ENCODE measurements at regions not wholly inside any gene's neighbourhood (a gene's known extent, or its start where the extent isn't known, plus 50 kb on each side); places are given as distances from the start of the nearest gene placed in this dataset.

DNA sequence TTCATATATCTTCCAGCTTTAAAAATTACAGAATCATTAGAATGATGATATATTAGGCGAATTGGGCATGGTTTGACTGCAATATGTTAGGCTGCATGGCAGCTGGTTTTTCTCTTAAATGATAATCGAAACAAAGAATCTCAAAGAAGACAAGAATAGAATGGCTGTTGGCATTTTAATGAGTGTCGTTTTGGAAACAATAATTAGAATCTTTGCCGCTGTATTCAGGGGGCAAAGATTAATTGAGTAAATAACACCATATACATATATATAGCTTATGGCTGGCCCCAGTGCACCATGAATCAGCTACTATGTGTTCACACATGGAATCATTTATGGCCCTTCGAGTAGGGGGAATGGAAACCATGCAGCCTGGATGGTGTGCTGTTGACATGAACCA is 216.2 kb downstream of the RNF144B start:
- no peak for DNase-seq (ENCODE audit: low read depth in 1 of 2, low spot score in 2 of 2)
- H2BK20ac ChIP-seq (ENCODE audit: low read length), result no peak overlapping the region
- no peak overlapping the region for H3K9ac ChIP-seq (replicated peaks in 1 of 4; ENCODE audit: extremely low read depth in 1 of 4, low read depth in 3 of 4, low read length in 3 of 4)
- CTCF ChIA-PET (ENCODE audit: partially characterized antibody), result no interaction called here
- POLR2A ChIA-PET (ENCODE audit: partially characterized antibody), result no interaction called here
- H4K20me1 ChIP-seq (replicated peaks in 1 of 2; ENCODE audit: control insufficient read depth in 1 of 2, insufficient read depth in 2 of 2, low read length in 2 of 2), result no peaks in the 10 kb centered on the region
- H3K4me2 ChIP-seq (ENCODE audit: insufficient read depth in 1 of 2, low read depth in 2 of 2, low read length in 2 of 2), result no peak overlapping the region
- FAIRE-seq, result no peak
- no peak overlapping the region for H2BK5ac ChIP-seq (ENCODE audit: low read depth, low read length)
- H3K14ac ChIP-seq (ENCODE audit: insufficient read length), result no peak overlapping the region
- no peak overlapping the region for H4K5ac ChIP-seq (ENCODE audit: insufficient read length, low read depth, low read length)
- H3K79me1 ChIP-seq (ENCODE audit: low read depth, low read length), result no peaks in the 10 kb centered on the region
- no peak overlapping the region for H2BK15ac ChIP-seq (ENCODE audit: low read length)
- 91% methylated on average over 5 of the region's 5 CpGs; no CpG with 5 or more reads in 1 of the 2 experiments for WGBS, 2 experiments (ENCODE audit: extremely low coverage in 1 of 2, insufficient coverage in 1 of 2, insufficient read length in 1 of 2, insufficient replicate concordance in 2 of 2, low coverage in 1 of 2, low lambda C conversion rate in 2 of 2, missing lambda C conversion rate in 1 of 2)
- no peak overlapping the region for H3K18ac ChIP-seq (ENCODE audit: extremely low read depth, low read length)
- TF ChIP-seq MAFK (IDR thresholded peaks at IDR 0.05; ENCODE audit: low read depth, low read length) (no peak), SP4 (IDR thresholded peaks at IDR 0.05; ENCODE audit: low read length) (no peak), HDAC6 (IDR thresholded peaks at IDR 0.05; ENCODE audit: low read depth, low read length) (no peak), YY1 (IDR thresholded peaks at IDR 0.05; ENCODE audit: low read depth, low read length) (no peak), EGR1 (IDR thresholded peaks at IDR 0.05; ENCODE audit: borderline replicate concordance, low read depth, low read length) (no peak), BACH1 (IDR thresholded peaks at IDR 0.05; ENCODE audit: low read length) (no peak), SP2 (IDR thresholded peaks at IDR 0.05; ENCODE audit: low read length) (no peak), RXRA (IDR thresholded peaks at IDR 0.05; ENCODE audit: insufficient read depth, low read depth, low read length) (no peak), RAD21 (IDR thresholded peaks at IDR 0.05 in 1 of 2, conservative IDR thresholded peaks at IDR 0.05 in 1 of 2; ENCODE audit: low read depth in 2 of 2, low read length in 2 of 2) (no peak), TCF12 (IDR thresholded peaks at IDR 0.05; ENCODE audit: low read depth, low read length) (no peak), JUN (IDR thresholded peaks at IDR 0.05; ENCODE audit: low read depth, low read length) (no peak), RBBP5 (IDR thresholded peaks at IDR 0.05; ENCODE audit: borderline replicate concordance, low read depth, low read length) (no peak), BRCA1 (IDR thresholded peaks at IDR 0.05; ENCODE audit: low read depth, low read length) (no peak), SUZ12 (IDR thresholded peaks at IDR 0.05; ENCODE audit: low read length) (no peak)
- no peak overlapping the region for H3K27ac ChIP-seq (ENCODE audit: low read depth, low read length)
- no peaks in the 10 kb centered on the region for H3K79me2 ChIP-seq (ENCODE audit: control insufficient read depth in 1 of 2, insufficient read depth in 2 of 2, low read length in 2 of 2)
- no peaks in the 10 kb centered on the region for H3K4me1 ChIP-seq (replicated peaks in 1 of 4; ENCODE audit: control insufficient read depth in 3 of 4, insufficient read depth in 4 of 4, low read length in 3 of 4)
- no peaks in the 10 kb centered on the region for H3K9me3 ChIP-seq (ENCODE audit: insufficient read depth in 2 of 2, low read depth in 1 of 2, low read length in 1 of 2)
- H3K4ac ChIP-seq (replicated peaks; ENCODE audit: insufficient read length, low read depth, low read length), result no peak overlapping the region
- H3K23me2 ChIP-seq (ENCODE audit: low read depth, low read length), result no peaks in the 10 kb centered on the region
- H4K8ac ChIP-seq (ENCODE audit: extremely low read depth, insufficient read depth, low read length), result no peak overlapping the region
- no peak overlapping the region for H2AFZ ChIP-seq (ENCODE audit: low read length)
- H3K36me3 ChIP-seq (ENCODE audit: control insufficient read depth in 2 of 4, insufficient read depth in 4 of 4, low read length in 3 of 4), result no peaks in the 10 kb centered on the region
- H4K91ac ChIP-seq (replicated peaks; ENCODE audit: insufficient read length, low read length), result no peak overlapping the region
- no peak overlapping the region for H3K4me3 ChIP-seq (ENCODE audit: extremely low read depth in 1 of 4, insufficient read depth in 2 of 4, low read depth in 3 of 4, low read length in 4 of 4)
- no peak overlapping the region for H2AK5ac ChIP-seq (ENCODE audit: low read depth, low read length)
- H2BK120ac ChIP-seq (replicated peaks; ENCODE audit: low read depth, low read length), result no peak overlapping the region
- H3K23ac ChIP-seq (ENCODE audit: insufficient read length), result no peak overlapping the region
- no peak overlapping the region for H3K56ac ChIP-seq (replicated peaks; ENCODE audit: insufficient read length, low read depth, low read length)
- H3K27me3 ChIP-seq (replicated peaks in 1 of 4; ENCODE audit: control insufficient read depth in 3 of 4, extremely low read depth in 1 of 4, insufficient read depth in 3 of 4, low read length in 3 of 4), result no peaks in the 10 kb centered on the region
- no peak overlapping the region for H2BK12ac ChIP-seq (ENCODE audit: low read depth, low read length)

Measured in H1 (cell line).